BE2C (cell line): ENCODE measurements at regions not wholly inside any gene's neighbourhood (a gene's known extent, or its start where the extent isn't known, plus 50 kb on each side); places are given as distances from the start of the nearest gene placed in this dataset.

Experiments
- DNase-seq: peaks from one replicate; pipeline ENCODE4 v3.0.0-alpha.2; 2020
- H3K27me3 ChIP-seq: fragments of 250-450 bp; sonication (Bioruptor Pico); 2 replicates; pipeline ENCODE4 v1.5.1; 2020; ENCODE audit warnings: mild to moderate bottlenecking
- H3K36me3 ChIP-seq: fragments of 250-450 bp; sonication (Bioruptor Pico); 2 replicates; pipeline ENCODE4 v1.5.1; 2020; ENCODE audit warnings: mild to moderate bottlenecking
- H3K4me1 ChIP-seq: fragments of 250-450 bp; sonication (Bioruptor Pico); 2 replicates; pipeline ENCODE4 v1.5.1; 2020
- H3K4me3 ChIP-seq: 2 replicates; pipeline ENCODE4 v1.5.1; 2011; ENCODE audit warnings: low read depth, low read length
- H3K9me3 ChIP-seq: fragments of 250-450 bp; sonication (Bioruptor Pico); 2 replicates; pipeline ENCODE4 v1.5.1; 2020
- CTCF ChIP-seq: IDR thresholded peaks from 2 replicates; pipeline ENCODE4 v1.5.1; 2012; ENCODE audit warnings: mild to moderate bottlenecking, low read depth, low read length

GRCh38 chr13:91196958-91197357, 150.5 kb upstream of the MIR17HG start:
- DNase-seq = no peak
- no peaks in the 10 kb centered on the region for H3K27me3 ChIP-seq
- TF ChIP-seq CTCF = no peak
- H3K4me1 ChIP-seq = no peaks in the 10 kb centered on the region
- no peaks in the 10 kb centered on the region for H3K9me3 ChIP-seq
- no peaks in the 10 kb centered on the region for H3K36me3 ChIP-seq
- H3K4me3 ChIP-seq = no peak overlapping the region

- DNase-seq = no peak
- no peaks in the 10 kb centered on the region for H3K9me3 ChIP-seq
- H3K36me3 ChIP-seq = no peaks in the 10 kb centered on the region
- TF ChIP-seq CTCF = no peak
- H3K4me3 ChIP-seq = no peak overlapping the region
- no peaks in the 10 kb centered on the region for H3K27me3 ChIP-seq
- H3K4me1 ChIP-seq = no peaks in the 10 kb centered on the region
These were observed 147.6 kb upstream of the MIR17HG start for GRCh38 chr13:91199866-91200265.

GRCh38 chr13:91200486-91200885, 147.0 kb upstream of the MIR17HG start:
- Histone ChIP-seq H3K36me3 (no peaks in the 10 kb centered on the region), H3K9me3 (no peaks in the 10 kb centered on the region), H3K27me3 (no peaks in the 10 kb centered on the region), H3K4me1 (no peaks in the 10 kb centered on the region), H3K4me3 (no peak overlapping the region)
- DNase-seq = no peak
- TF ChIP-seq CTCF = no peak

GRCh38 chr13:91203430-91203829, 144.1 kb upstream of the MIR17HG start:
- no peaks in the 10 kb centered on the region for H3K36me3 ChIP-seq
- H3K9me3 ChIP-seq = no peaks in the 10 kb centered on the region
- H3K27me3 ChIP-seq = no peaks in the 10 kb centered on the region
- H3K4me1 ChIP-seq = no peaks in the 10 kb centered on the region
- TF ChIP-seq CTCF = no peak
- no peak for DNase-seq
- no peak overlapping the region for H3K4me3 ChIP-seq

GRCh38 chr13:91207261-91207660, 140.2 kb upstream of the MIR17HG start:
- Histone ChIP-seq H3K4me1 (no peaks in the 10 kb centered on the region), H3K9me3 (no peaks in the 10 kb centered on the region), H3K27me3 (no peaks in the 10 kb centered on the region), H3K4me3 (no peak overlapping the region), H3K36me3 (no peaks in the 10 kb centered on the region)
- TF ChIP-seq CTCF = no peak
- no peak for DNase-seq

GRCh38 chr13:91211510-91211909, 136.0 kb upstream of the MIR17HG start:
- DNase-seq = no peak
- no peaks in the 10 kb centered on the region for H3K36me3 ChIP-seq

More at GRCh38 chr13:91211510-91211909, 136.0 kb upstream of the MIR17HG start:
- H3K4me3 ChIP-seq = no peak overlapping the region
- no peak for TF ChIP-seq CTCF
- H3K9me3 ChIP-seq = no peaks in the 10 kb centered on the region
- 0 out of 2 replicates have a peak, but pooled peaks cover 2% of the 10 kb centered on the region for H3K27me3 ChIP-seq
- H3K4me1 ChIP-seq = no peaks in the 10 kb centered on the region
